Hindlimb muscle (tissue), 1 donor: ENCODE measurements at regions not wholly inside any gene's neighbourhood (a gene's known extent, or its start where the extent isn't known, plus 50 kb on each side); places are given as distances from the start of the nearest gene placed in this dataset.
A peak's percentile ranks its signal among the peaks of the same experiment; 100 is the strongest.

Experiments
- DNase-seq: peaks from one replicate; pipeline ENCODE4 v3.0.0-alpha.2; 2013

- no peak for DNase-seq
Observed at GRCh38 chr2:205902041-205902899, 183.7 kb downstream of the INO80D start.

GRCh38 chr2:205901491-205901890 lies 184.5 kb downstream of the INO80D start:
- no peak for DNase-seq

- DNase-seq = no peak
Observed at GRCh38 chr2:205898744-205899143, 187.2 kb downstream of the INO80D start.

GRCh38 chr2:205895981-205896655 lies 189.9 kb downstream of the INO80D start:
- no peak for DNase-seq

GRCh38 chr2:205892665-205893259 lies 193.2 kb downstream of the INO80D start:
- no peak for DNase-seq

- no peak for DNase-seq
Observed at GRCh38 chr2:205892251-205892655, 193.7 kb downstream of the INO80D start.

- DNase-seq = no peak
Observed at GRCh38 chr2:205889114-205889513, 196.9 kb downstream of the INO80D start.

- no peak for DNase-seq
Observed at GRCh38 chr2:205887637-205888036, 198.3 kb downstream of the INO80D start.

GRCh38 chr2:205885492-205886099 lies 200.4 kb downstream of the INO80D start:
- peak; percentile 69 for DNase-seq

GRCh38 chr2:205883965-205884364 lies 201.7 kb downstream of the NRP2 start:
- DNase-seq = no peak

GRCh38 chr2:205882806-205883425 lies 200.6 kb downstream of the NRP2 start:
- no peak for DNase-seq

- no peak for DNase-seq
Observed at GRCh38 chr2:205880048-205880447, 197.7 kb downstream of the NRP2 start.

GRCh38 chr2:205878999-205879762 lies 196.9 kb downstream of the NRP2 start:
- no peak for DNase-seq

- DNase-seq = no peak
Observed at GRCh38 chr2:205877496-205877895, 195.2 kb downstream of the NRP2 start.

- no peak for DNase-seq
Observed at GRCh38 chr2:205876127-205876526, 193.8 kb downstream of the NRP2 start.

- no peak for DNase-seq
Observed at GRCh38 chr2:205872716-205873115, 190.4 kb downstream of the NRP2 start.

GRCh38 chr2:205869439-205869838 lies 187.1 kb downstream of the NRP2 start:
- DNase-seq = no peak

- no peak for DNase-seq
Observed at GRCh38 chr2:205868773-205869333, 186.6 kb downstream of the NRP2 start.

GRCh38 chr2:205868053-205868452 lies 185.8 kb downstream of the NRP2 start:
- DNase-seq = no peak

GRCh38 chr2:205867371-205867770 lies 185.1 kb downstream of the NRP2 start:
- no peak for DNase-seq

- no peak for DNase-seq
Observed at GRCh38 chr2:205865905-205866441, 183.7 kb downstream of the NRP2 start.
